GM12864 (cell line): ENCODE measurements at regions not wholly inside any gene's neighbourhood (a gene's known extent, or its start where the extent isn't known, plus 50 kb on each side); places are given as distances from the start of the nearest gene placed in this dataset.

Experiments
- DNase-seq: peaks from one replicate; pipeline ENCODE4 v3.0.0-alpha.2; 2011; ENCODE audit warnings: low read depth
- H3K4me3 ChIP-seq: 2 replicates; pipeline ENCODE4 v1.5.1; 2011; ENCODE audit warnings: mild to moderate bottlenecking, low read depth, low read length, control low read depth
- CTCF ChIP-seq: IDR thresholded peaks from 2 replicates; pipeline ENCODE4 v1.5.1; 2011; ENCODE audit warnings: low read depth, mild to moderate bottlenecking, moderate library complexity, low read length, control low read depth, inconsistent platforms; ENCODE audit errors: missing control alignments

GRCh38 chr16:6200271-6200670 is 1102.7 kb upstream of the EEF2KMT start:
- TF ChIP-seq CTCF, result no peak
- no peak overlapping the region for H3K4me3 ChIP-seq
- DNase-seq, result no peak

GRCh38 chr16:6195966-6196365 is 1098.4 kb upstream of the EEF2KMT start:
- DNase-seq, result no peak
- no peak for TF ChIP-seq CTCF
- no peak overlapping the region for H3K4me3 ChIP-seq

GRCh38 chr16:6193718-6194117 is 1096.1 kb upstream of the EEF2KMT start:
- no peak for TF ChIP-seq CTCF
- DNase-seq, result no peak
- H3K4me3 ChIP-seq, result no peak overlapping the region

- no peak overlapping the region for H3K4me3 ChIP-seq
- TF ChIP-seq CTCF, result no peak
- DNase-seq, result no peak
Observed at GRCh38 chr16:6192984-6193383, 1095.4 kb upstream of the EEF2KMT start.

GRCh38 chr16:6192532-6192931 is 1094.9 kb upstream of the EEF2KMT start:
- H3K4me3 ChIP-seq, result no peak overlapping the region
- TF ChIP-seq CTCF, result no peak
- DNase-seq, result no peak

- no peak overlapping the region for H3K4me3 ChIP-seq
- DNase-seq, result no peak
- TF ChIP-seq CTCF, result no peak
Observed at GRCh38 chr16:6190776-6191175, 1093.2 kb upstream of the EEF2KMT start.

- H3K4me3 ChIP-seq, result no peak overlapping the region
- no peak for TF ChIP-seq CTCF
- DNase-seq, result no peak
Observed at GRCh38 chr16:6189216-6189615, 1091.6 kb upstream of the EEF2KMT start.
